Transverse colon (tissue), 3 donors: ENCODE measurements at regions not wholly inside any gene's neighbourhood (a gene's known extent, or its start where the extent isn't known, plus 50 kb on each side); places are given as distances from the start of the nearest gene placed in this dataset.
"Not testable (repeated sequence)": the region's sequence is repeated elsewhere in the genome, so short reads cannot be mapped to it uniquely, and the experiment has no call there.

Source experiments
- POLR2A ChIP-seq: fragments of 450-650 bp; IDR thresholded peaks from one replicate; pipeline ENCODE4 v1.6.1; 2016; ENCODE audit warnings: antibody characterized with exemption, mild to moderate bottlenecking, moderate library complexity
- POLR2AphosphoS5 ChIP-seq, 3 donors: sonication (generic); formaldehyde crosslinking; IDR thresholded peaks; one replicate each; pipeline ENCODE4 v1.6.1; 2016; ENCODE audit warnings: antibody characterized with exemption in 3 of 3

- not testable (repeated sequence) for TF ChIP-seq POLR2AphosphoS5 (IDR thresholded peaks at IDR 0.05); POLR2A
Measured at GRCh38 chr1:218520646-218521045, 175.5 kb downstream of the TGFB2 start.
